A673 (cell line): ENCODE measurements at regions not wholly inside any gene's neighbourhood (a gene's known extent, or its start where the extent isn't known, plus 50 kb on each side); places are given as distances from the start of the nearest gene placed in this dataset.

Experiments used
- BruUV-seq: library from RNA; stranded (reverse); fragments of 400-500 nt; replicated peaks from 2 replicates; lab custom pipeline; 2021; lab: Mats Ljungman, UMichigan
- CTCF ChIA-PET: fragments of 300-600 bp; sonication (Branson Sonifier 250); formaldehyde crosslinking; loops from one replicate; lab custom pipeline; 2022; ENCODE audit warnings: antibody characterized with exemption; lab: Charles Lee
- POLR2A ChIA-PET: fragments of 300-600 bp; sonication (Branson Sonifier 250); formaldehyde crosslinking; loops from one replicate; lab custom pipeline; 2022; ENCODE audit warnings: antibody characterized with exemption; ENCODE audit not compliant: low non-redundant PET; lab: Charles Lee
- DNase-seq: peaks from one replicate; pipeline ENCODE4 v3.0.0-alpha.2; 2015; ENCODE audit warnings: low spot score
- H3K27ac ChIP-seq: fragments of 200-600 bp; sonication (generic); 2 replicates; pipeline ENCODE4 v1.5.1; 2016; ENCODE audit warnings: mixed run types, low read depth, mild to moderate bottlenecking, mixed read lengths, antibody characterized with exemption, low read length; ENCODE audit not compliant: poor library complexity, severe bottlenecking
- H3K27me3 ChIP-seq: fragments of 200-600 bp; sonication (generic); replicated peaks from 2 replicates; pipeline ENCODE4 v1.6.1; 2017; ENCODE audit warnings: mixed run types, low read depth, mild to moderate bottlenecking, mixed read lengths, antibody characterized with exemption, low read length; ENCODE audit not compliant: insufficient read depth, poor library complexity
- H3K36me3 ChIP-seq: fragments of 200-600 bp; sonication (generic); 2 replicates; pipeline ENCODE4 v1.6.1; 2016; ENCODE audit warnings: mixed run types, mild to moderate bottlenecking, mixed read lengths, antibody characterized with exemption, low read length; ENCODE audit not compliant: insufficient read depth, poor library complexity, severe bottlenecking
- H3K4me1 ChIP-seq: fragments of 200-600 bp; sonication (generic); 2 replicates; pipeline ENCODE4 v1.6.1; 2017; ENCODE audit warnings: mixed run types, mild to moderate bottlenecking, mixed read lengths, antibody characterized with exemption, low read length; ENCODE audit not compliant: insufficient read depth, poor library complexity, severe bottlenecking
- H3K4me3 ChIP-seq: fragments of 200-600 bp; sonication (generic); 2 replicates; pipeline ENCODE4 v1.5.1; 2016; ENCODE audit warnings: low read depth, mixed run types, mild to moderate bottlenecking, mixed read lengths, low read length; ENCODE audit not compliant: poor library complexity, severe bottlenecking
- H3K9me3 ChIP-seq: fragments of 200-600 bp; sonication (generic); 2 replicates; pipeline ENCODE4 v1.6.1; 2016; ENCODE audit warnings: mixed run types, low read depth, mild to moderate bottlenecking, mixed read lengths, antibody characterized with exemption, low read length; ENCODE audit not compliant: poor library complexity, severe bottlenecking
- CTCF ChIP-seq: fragments of 300-800, 200-600 bp; sonication (generic); conservative IDR thresholded peaks from 2 replicates; pipeline ENCODE4 v1.5.1; 2017; ENCODE audit warnings: low read depth, mild to moderate bottlenecking, antibody characterized with exemption, low read length, moderate library complexity, mixed read lengths
- EZH2 ChIP-seq: fragments of 200-600 bp; sonication (generic); IDR thresholded peaks from 2 replicates; pipeline ENCODE4 v1.6.1; 2017; ENCODE audit warnings: borderline replicate concordance, low read depth, mild to moderate bottlenecking, mixed read lengths, antibody characterized with exemption, low read length; ENCODE audit not compliant: poor library complexity, severe bottlenecking
- intact Hi-C: fragments of 100-400 bp; cut with micrococcal nuclease; formaldehyde crosslinking; loops from one replicate; pipeline ENCODE4 v1.10.0; 2022; ENCODE audit not compliant: unreplicated experiment

- H3K4me3 ChIP-seq, result no peak overlapping the region
- TF ChIP-seq EZH2 (no peak), CTCF (no peak)
- H3K27me3 ChIP-seq, result peaks cover 18% of the 10 kb centered on the region
- no peaks in the 10 kb centered on the region for H3K4me1 ChIP-seq
- CTCF ChIA-PET, result no interaction called here
- no peaks in the 10 kb centered on the region for H3K9me3 ChIP-seq
- H3K27ac ChIP-seq, result no peak overlapping the region
- POLR2A ChIA-PET, result no interaction called here
- DNase-seq, result no peak
- intact Hi-C loops, result loop anchor here (5.0 kb wide), 1 partner anchor 240 kb away; no protein-coding TSS in a partner anchor
- BruUV-seq, result no TSS peak
- H3K36me3 ChIP-seq, result no peaks in the 10 kb centered on the region
These were observed 518.1 kb downstream of the TRIML1 start for GRCh38 chr4:188657365-188657764.

- no peak overlapping the region for H3K4me3 ChIP-seq
- intact Hi-C loops, result loop anchor here (5.0 kb wide), 1 partner anchor 238 kb away; no protein-coding TSS in a partner anchor
- POLR2A ChIA-PET, result no interaction called here
- H3K27ac ChIP-seq, result no peak overlapping the region
- TF ChIP-seq CTCF, result no peak
- TF ChIP-seq EZH2, result no peak
- no peaks in the 10 kb centered on the region for H3K4me1 ChIP-seq
- H3K27me3 ChIP-seq, result peaks cover 6% of the 10 kb centered on the region
- no peak for DNase-seq
- CTCF ChIA-PET, result no interaction called here
- H3K36me3 ChIP-seq, result no peaks in the 10 kb centered on the region
- no peaks in the 10 kb centered on the region for H3K9me3 ChIP-seq
- no TSS peak for BruUV-seq
These were observed 519.8 kb downstream of the TRIML1 start for GRCh38 chr4:188658958-188659522.

- Histone ChIP-seq H3K36me3 (no peaks in the 10 kb centered on the region), H3K4me3 (no peak overlapping the region), H3K4me1 (no peaks in the 10 kb centered on the region), H3K27me3 (no peaks in the 10 kb centered on the region), H3K27ac (no peak overlapping the region), H3K9me3 (no peaks in the 10 kb centered on the region)
- TF ChIP-seq EZH2, result no peak
- TF ChIP-seq CTCF, result no peak
- ChIA-PET POLR2A (no interaction called here), CTCF (no interaction called here)
- intact Hi-C loops, result no loop called here
- DNase-seq, result no peak
- no TSS peak for BruUV-seq
These were observed 521.6 kb downstream of the TRIML1 start for GRCh38 chr4:188660796-188661195.
